ENCODE measurements at regions not wholly inside any gene's neighbourhood (a gene's known extent, or its start where the extent isn't known, plus 50 kb on each side); places are given as distances from the start of the nearest gene placed in this dataset.

DNA sequence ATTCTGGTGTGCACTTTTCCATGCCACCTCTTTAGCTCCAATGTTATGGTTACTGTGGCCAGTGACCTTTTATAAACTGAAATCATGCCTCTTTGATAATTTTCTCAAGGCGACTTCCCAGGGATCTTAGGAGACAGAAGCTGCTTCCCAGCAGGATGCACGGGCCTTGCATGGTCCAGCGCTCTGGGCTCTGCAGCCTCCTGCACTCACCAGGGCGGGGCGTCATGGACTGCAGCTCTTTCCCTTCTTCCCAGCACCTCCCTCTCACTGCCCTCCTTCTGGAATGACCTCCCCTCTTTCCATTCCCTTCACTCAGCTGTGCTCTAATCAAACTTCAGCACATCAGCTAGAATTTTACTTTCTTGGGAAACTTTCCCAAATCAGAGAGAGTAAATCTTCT, 318.3 kb downstream of the IRS2 start:
- TF ChIP-seq EZH2 (IDR thresholded peaks at IDR 0.05; ENCODE audit: insufficient read depth, poor library complexity, severe bottlenecking) (no peak), EZH2phosphoT487 (IDR thresholded peaks at IDR 0.05; ENCODE audit: insufficient read depth, low read depth) (no peak)
